Neuron (in vitro differentiated cells): ENCODE measurements at regions not wholly inside any gene's neighbourhood (a gene's known extent, or its start where the extent isn't known, plus 50 kb on each side); places are given as distances from the start of the nearest gene placed in this dataset.
"Not testable (repeated sequence)": the region's sequence is repeated elsewhere in the genome, so short reads cannot be mapped to it uniquely, and the experiment has no call there.

ENCODE experiments used
- H2AFZ ChIP-seq: one replicate; pipeline ENCODE4 v1.6.1; 2013; ENCODE audit warnings: low read depth, mild to moderate bottlenecking, inconsistent platforms, low read length, moderate library complexity
- H3K27me3 ChIP-seq: one replicate; pipeline ENCODE4 v1.6.1; 2013; ENCODE audit warnings: low read length; ENCODE audit not compliant: insufficient read depth
- H3K36me3 ChIP-seq: one replicate; pipeline ENCODE4 v1.6.1; 2013; ENCODE audit warnings: low read length; ENCODE audit not compliant: insufficient read depth
- H3K4me1 ChIP-seq: one replicate; pipeline ENCODE4 v1.6.1; 2013; ENCODE audit warnings: low read length; ENCODE audit not compliant: insufficient read depth
- H3K4me3 ChIP-seq: 2 replicates; pipeline ENCODE4 v1.5.1; 2013; ENCODE audit warnings: mild to moderate bottlenecking, low read length, moderate library complexity
- H3K9me3 ChIP-seq: one replicate; pipeline ENCODE4 v1.6.1; 2013; ENCODE audit warnings: low read length

- Histone ChIP-seq H2AFZ (no peak overlapping the region), H3K9me3 (no peaks in the 10 kb centered on the region), H3K36me3 (no peaks in the 10 kb centered on the region), H3K4me3 (no peak overlapping the region), H3K27me3 (peaks cover 2% of the 10 kb centered on the region), H3K4me1 (no peaks in the 10 kb centered on the region)
Observed at GRCh38 chr2:21376864-21377263, 253.1 kb downstream of the TDRD15 start.

GRCh38 chr2:21379140-21379539, 255.4 kb downstream of the TDRD15 start:
- Histone ChIP-seq H3K9me3 (no peaks in the 10 kb centered on the region), H3K27me3 (peaks cover 2% of the 10 kb centered on the region), H2AFZ (no peak overlapping the region), H3K4me3 (no peak overlapping the region), H3K36me3 (no peaks in the 10 kb centered on the region), H3K4me1 (no peaks in the 10 kb centered on the region)

- not testable (repeated sequence) for H3K9me3 ChIP-seq, H3K36me3 ChIP-seq, H2AFZ ChIP-seq, H3K4me3 ChIP-seq, H3K4me1 ChIP-seq, H3K27me3 ChIP-seq
Observed at GRCh38 chr2:21379668-21380067, 255.9 kb downstream of the TDRD15 start.

- Histone ChIP-seq H3K36me3 (no peaks in the 10 kb centered on the region), H2AFZ (no peak overlapping the region), H3K4me3 (no peak overlapping the region), H3K4me1 (no peaks in the 10 kb centered on the region), H3K9me3 (no peaks in the 10 kb centered on the region), H3K27me3 (no peaks in the 10 kb centered on the region)
Observed at GRCh38 chr2:21381421-21381820, 257.7 kb downstream of the TDRD15 start.

- Histone ChIP-seq H3K4me1 (no peaks in the 10 kb centered on the region), H3K36me3 (no peaks in the 10 kb centered on the region), H2AFZ (no peak overlapping the region), H3K4me3 (no peak overlapping the region), H3K27me3 (no peaks in the 10 kb centered on the region), H3K9me3 (no peaks in the 10 kb centered on the region)
Observed at GRCh38 chr2:21382701-21383520, 259.1 kb downstream of the TDRD15 start.

GRCh38 chr2:21386666-21387065, 262.9 kb downstream of the TDRD15 start:
- Histone ChIP-seq H3K9me3 (no peaks in the 10 kb centered on the region), H2AFZ (no peak overlapping the region), H3K27me3 (no peaks in the 10 kb centered on the region), H3K4me1 (no peaks in the 10 kb centered on the region), H3K4me3 (no peak overlapping the region), H3K36me3 (no peaks in the 10 kb centered on the region)

- no peaks in the 10 kb centered on the region for H3K4me1 ChIP-seq
- no peak overlapping the region for H3K4me3 ChIP-seq
- H2AFZ ChIP-seq = no peak overlapping the region
- H3K36me3 ChIP-seq = no peaks in the 10 kb centered on the region
- H3K9me3 ChIP-seq = no peaks in the 10 kb centered on the region
- H3K27me3 ChIP-seq = no peaks in the 10 kb centered on the region
Observed at GRCh38 chr2:21392649-21393048, 268.9 kb downstream of the TDRD15 start.

GRCh38 chr2:21393173-21393572, 269.4 kb downstream of the TDRD15 start:
- Histone ChIP-seq H3K36me3 (no peaks in the 10 kb centered on the region), H3K27me3 (no peaks in the 10 kb centered on the region), H3K9me3 (no peaks in the 10 kb centered on the region), H2AFZ (no peak overlapping the region), H3K4me3 (no peak overlapping the region), H3K4me1 (no peaks in the 10 kb centered on the region)

- no peak overlapping the region for H3K4me3 ChIP-seq
- H3K9me3 ChIP-seq = no peaks in the 10 kb centered on the region
- H3K4me1 ChIP-seq = no peaks in the 10 kb centered on the region
- no peaks in the 10 kb centered on the region for H3K27me3 ChIP-seq
- H2AFZ ChIP-seq = no peak overlapping the region
- no peaks in the 10 kb centered on the region for H3K36me3 ChIP-seq
Observed at GRCh38 chr2:21395366-21395765, 271.6 kb downstream of the TDRD15 start.

- H3K4me1 ChIP-seq = no peaks in the 10 kb centered on the region
- H2AFZ ChIP-seq = no peak overlapping the region
- no peaks in the 10 kb centered on the region for H3K27me3 ChIP-seq
- H3K4me3 ChIP-seq = no peak overlapping the region
- no peaks in the 10 kb centered on the region for H3K36me3 ChIP-seq
- no peaks in the 10 kb centered on the region for H3K9me3 ChIP-seq
Observed at GRCh38 chr2:21396252-21396651, 272.5 kb downstream of the TDRD15 start.

- no peak overlapping the region for H2AFZ ChIP-seq
- no peaks in the 10 kb centered on the region for H3K4me1 ChIP-seq
- H3K9me3 ChIP-seq = no peaks in the 10 kb centered on the region
- no peaks in the 10 kb centered on the region for H3K36me3 ChIP-seq
- no peaks in the 10 kb centered on the region for H3K27me3 ChIP-seq
- H3K4me3 ChIP-seq = no peak overlapping the region
Observed at GRCh38 chr2:21401022-21401698, 277.4 kb downstream of the TDRD15 start.

- no peaks in the 10 kb centered on the region for H3K4me1 ChIP-seq
Observed at GRCh38 chr2:21404137-21404536, 280.4 kb downstream of the TDRD15 start.

GRCh38 chr2:21404827-21405625, 281.3 kb downstream of the TDRD15 start:
- no peaks in the 10 kb centered on the region for H3K27me3 ChIP-seq
- no peak overlapping the region for H3K4me3 ChIP-seq
- H3K4me1 ChIP-seq = no peaks in the 10 kb centered on the region
- H3K36me3 ChIP-seq = no peaks in the 10 kb centered on the region
- no peak overlapping the region for H2AFZ ChIP-seq
- H3K9me3 ChIP-seq = no peaks in the 10 kb centered on the region

More at GRCh38 chr2:21404137-21404536, 280.4 kb downstream of the TDRD15 start:
- Histone ChIP-seq H2AFZ (no peak overlapping the region), H3K36me3 (no peaks in the 10 kb centered on the region), H3K9me3 (no peaks in the 10 kb centered on the region), H3K4me3 (no peak overlapping the region), H3K27me3 (no peaks in the 10 kb centered on the region)
